ENCODE measurements at regions not wholly inside any gene's neighbourhood (a gene's known extent, or its start where the extent isn't known, plus 50 kb on each side); places are given as distances from the start of the nearest gene placed in this dataset.
A peak's percentile ranks its signal among the peaks of the same experiment; 100 is the strongest.

- no peak for DNase-seq
These were observed 247.5 kb downstream of the MBNL1 start for GRCh38 chr3:152516216-152516615.

DNA sequence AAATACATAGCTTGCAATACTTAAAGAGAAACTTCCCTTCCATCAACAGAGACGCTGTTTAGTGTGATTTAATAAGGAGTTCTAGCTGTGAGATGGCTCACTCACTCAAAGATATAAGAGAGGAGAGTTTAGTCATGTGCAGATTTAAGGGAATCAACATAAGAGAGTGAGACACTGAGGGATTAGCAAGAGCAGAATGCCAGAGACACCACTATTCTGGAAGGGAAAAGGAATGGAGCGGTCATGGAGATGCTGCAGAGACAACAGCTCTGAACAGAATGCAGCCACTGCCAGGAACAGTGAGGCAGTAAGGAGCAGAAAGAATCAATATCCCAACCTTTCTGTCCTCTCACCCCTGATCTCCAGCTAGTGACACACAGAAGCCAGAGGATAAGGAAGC, 248.8 kb downstream of the MBNL1 start:
- DNase-seq = no peak

- DNase-seq = no peak
These were observed 249.6 kb downstream of the MBNL1 start for GRCh38 chr3:152518346-152518745.

DNA sequence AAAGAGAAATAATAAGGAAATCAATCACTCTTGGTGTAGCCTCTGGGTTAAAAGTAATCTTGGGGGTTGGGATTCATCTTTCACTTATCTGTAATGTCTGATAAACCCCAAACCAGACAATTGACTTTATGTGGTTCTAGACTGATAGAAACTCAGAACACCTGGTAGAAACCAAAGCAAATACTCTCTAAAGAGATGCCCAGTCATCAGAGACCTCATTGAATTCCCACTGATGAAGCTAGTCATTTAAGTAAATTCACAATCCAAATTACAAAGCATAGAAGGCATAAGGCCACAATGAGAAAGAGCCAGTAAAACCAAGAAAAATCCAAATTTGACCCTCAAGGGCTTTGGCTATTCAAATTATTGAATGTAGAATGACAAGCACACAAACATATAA, 250.6 kb downstream of the MBNL1 start:
- no peak for DNase-seq

GRCh38 chr3:152522036-152522435, 253.3 kb downstream of the MBNL1 start:
- DNase-seq = no peak

DNA sequence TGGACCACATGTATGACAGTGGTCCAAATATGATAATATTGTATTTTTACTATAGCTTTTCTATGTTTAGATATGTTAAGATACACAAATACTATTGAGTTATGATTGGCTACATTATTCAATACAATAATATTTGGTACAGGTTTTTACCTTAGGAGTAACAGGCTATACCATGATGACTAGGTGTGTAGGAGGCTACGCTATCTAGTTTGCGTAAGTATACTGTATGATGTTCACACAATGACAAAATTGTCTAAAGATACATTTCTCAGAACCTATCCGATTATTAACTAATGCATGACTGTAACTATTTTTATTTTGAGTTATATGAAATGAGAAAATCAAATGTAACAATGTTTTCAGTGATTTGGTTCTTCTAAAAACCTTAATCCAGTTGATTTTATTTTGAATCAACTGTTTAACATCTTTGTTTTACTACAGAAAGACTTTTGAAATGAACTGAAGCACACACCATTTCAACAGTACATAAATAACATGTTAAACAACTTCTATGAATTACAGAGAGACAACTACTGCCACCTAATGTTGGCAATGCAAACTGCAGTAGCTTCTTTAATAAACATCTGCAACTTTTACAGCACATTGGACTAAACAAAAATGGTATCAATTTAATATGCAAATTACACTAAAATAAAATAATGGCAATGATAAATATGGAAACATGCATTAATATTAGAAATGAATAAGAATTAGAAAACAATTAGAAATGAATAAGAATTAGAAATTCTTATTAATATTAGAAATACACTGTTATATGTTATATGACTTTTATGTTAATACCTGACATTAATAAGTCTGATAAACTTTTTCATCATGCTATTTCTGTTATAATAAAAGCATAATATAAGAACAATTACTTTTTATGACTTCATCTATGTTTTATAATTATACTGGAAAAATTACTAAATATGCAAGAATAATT, 255.7 kb downstream of the MBNL1 start:
- no peak for DNase-seq

DNA sequence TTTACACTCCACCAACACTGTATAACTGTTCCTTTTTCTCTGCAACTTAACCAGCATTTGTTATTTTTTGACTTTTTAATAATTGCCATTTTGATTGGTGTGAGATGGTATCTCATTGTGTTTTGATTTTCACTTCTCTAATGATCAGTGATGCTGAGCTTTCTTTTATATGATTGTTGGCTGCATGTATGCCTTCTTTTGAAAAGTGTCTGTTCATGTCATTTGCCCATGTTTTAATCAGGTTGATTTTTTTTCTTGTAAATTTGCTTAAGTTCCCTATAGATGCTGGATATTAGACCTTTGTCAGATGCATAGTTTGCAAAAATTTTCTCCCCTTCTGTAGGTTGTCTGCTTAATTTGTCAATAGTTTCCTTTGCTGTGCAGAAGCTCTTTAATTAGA, 263.0 kb downstream of the MBNL1 start:
- DNase-seq = no peak

DNA sequence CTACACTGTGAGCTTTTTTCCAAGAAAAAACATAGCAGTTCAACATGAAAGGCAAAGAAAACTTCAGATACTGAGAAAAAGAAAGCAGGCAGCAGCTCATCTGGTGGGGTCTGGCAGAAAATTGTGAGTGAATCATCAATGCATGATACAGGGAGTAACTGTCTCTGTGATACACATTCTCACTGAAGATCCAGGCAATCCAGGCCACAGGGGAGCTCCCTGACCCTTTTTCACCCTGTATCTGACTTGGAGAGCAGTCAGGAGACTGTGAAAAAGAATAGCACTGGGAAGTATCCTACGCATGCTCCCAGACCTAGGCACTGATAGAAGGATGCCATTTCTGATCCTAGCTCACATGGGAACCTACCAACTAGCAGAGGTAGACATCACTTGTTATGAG, 269.8 kb downstream of the MBNL1 start:
- no peak for DNase-seq

GRCh38 chr3:152539191-152539764, 270.5 kb downstream of the MBNL1 start:
- DNase-seq = no peak

DNA sequence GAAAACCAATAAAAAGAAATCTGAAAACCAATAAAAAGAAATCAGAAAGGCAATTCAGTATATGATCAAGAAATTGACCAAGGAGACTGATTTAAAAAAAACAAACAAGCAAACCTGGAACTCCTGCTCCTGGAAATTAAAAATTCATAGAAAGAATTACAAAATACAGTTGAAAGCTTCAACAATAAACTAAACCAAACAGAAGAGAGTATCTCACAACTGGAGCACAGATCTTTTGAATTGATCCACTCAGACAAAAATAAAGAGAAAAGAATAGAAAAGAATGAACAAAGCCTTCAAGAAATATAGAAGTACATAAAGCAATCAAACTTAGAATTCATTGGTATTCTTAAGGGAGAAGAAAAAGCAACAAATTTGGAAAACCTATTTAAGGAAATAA, 271.4 kb downstream of the MBNL1 start:
- no peak for DNase-seq

DNA sequence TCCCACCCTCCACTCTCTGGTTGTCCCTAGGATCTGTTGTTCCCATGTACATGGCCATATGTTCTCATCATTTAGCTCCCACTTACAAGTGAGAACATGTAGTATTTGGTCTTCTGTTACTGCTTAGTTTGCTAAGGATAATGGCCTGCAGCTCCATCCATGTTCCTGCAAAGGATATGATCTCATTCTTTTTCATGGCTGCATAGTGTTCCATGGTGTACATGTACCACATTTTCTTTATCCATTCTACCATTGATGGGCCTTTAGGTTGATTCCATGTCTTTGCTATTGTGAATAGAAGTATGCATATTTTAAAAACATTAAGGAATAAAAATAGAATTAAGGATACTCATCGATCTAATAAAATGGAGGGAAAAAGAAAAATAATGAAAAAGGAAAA, 278.4 kb downstream of the MBNL1 start:
- no peak for DNase-seq

DNA sequence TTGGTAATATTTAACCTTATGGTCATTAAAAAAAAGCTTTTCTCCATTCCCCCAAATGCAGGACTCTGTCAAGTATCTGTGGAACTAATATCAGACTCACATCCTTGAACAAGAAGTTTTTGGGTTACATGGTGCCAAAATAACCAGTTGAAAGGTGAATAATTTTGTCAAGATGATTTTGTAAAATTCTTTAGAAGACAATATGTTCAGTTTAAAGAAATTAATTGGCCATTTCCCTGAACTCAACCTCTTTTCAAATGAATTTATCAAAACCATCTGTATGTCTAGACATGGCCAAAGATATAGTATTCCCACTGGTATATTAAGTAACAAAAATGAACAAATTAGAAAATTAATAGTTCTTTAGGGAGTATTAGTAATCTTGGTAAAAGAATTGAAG, 280.5 kb downstream of the MBNL1 start:
- no peak for DNase-seq

DNA sequence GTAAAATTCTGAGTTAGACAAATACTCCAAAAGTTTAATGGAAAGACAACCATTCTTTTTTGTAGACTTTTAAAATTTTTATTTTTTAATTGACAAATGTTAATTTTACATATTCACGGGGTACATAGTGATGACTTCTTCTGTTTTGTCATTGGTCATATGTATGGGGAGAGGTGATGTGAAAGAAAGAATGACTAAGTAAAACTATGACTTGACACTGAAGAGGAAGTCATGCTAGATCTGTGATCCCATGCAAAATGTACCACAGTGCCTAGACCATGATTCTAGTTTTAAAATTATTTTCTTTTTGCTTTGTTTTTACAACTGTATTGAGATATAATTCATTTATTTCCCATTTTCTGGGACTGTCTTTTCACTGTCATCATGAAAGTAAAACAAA, 281.6 kb downstream of the MBNL1 start:
- DNase-seq = no peak

DNA sequence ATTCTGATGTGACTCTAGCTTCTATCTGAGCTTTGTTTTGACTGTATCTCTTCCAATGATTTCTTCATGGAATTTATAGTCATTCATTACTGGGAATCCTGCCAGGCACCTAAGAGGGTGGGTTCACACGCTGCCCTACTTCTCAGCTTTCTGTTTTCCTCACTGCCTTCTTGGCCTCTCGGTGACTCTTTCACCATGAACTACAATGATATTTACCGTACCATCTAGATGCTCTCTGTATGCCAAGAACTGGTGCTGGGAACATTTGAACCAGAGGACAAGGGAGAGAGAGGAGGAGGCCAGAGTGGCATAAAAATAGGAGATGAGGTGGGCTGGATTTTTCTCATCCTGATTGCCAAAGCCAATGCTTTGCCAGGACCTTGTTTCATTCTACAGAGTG, 280.0 kb upstream of the P2RY1 start:
- no peak for DNase-seq

DNA sequence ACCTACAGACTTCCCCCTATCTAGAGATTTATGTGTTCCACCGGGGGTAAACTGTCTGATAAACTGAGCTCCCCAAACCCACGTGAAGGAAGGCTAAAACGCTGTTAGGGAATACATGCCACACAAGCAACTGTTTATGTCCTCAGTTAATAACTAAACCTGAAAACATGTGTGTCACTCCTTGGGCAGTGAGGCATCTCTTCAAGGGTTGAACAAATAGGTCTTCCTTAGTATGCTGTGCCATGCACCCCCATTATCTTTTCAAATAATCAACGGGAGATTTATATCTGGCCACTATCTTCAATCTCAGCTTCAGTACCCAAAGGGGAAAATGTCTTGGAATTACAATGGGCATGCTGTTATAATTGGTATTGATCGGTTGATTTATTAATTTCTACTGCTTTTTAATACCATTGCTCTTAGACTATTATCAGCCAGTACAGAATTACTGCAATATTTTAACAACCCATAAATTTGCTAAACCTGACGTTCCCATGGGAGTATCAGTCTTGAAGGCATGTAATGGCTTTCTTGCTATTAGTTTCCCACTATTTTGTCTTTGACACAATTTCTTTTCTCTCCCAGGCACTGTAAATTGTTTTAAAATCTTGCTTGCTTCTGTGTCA, 279.2 kb upstream of the P2RY1 start:
- DNase-seq = no peak

DNA sequence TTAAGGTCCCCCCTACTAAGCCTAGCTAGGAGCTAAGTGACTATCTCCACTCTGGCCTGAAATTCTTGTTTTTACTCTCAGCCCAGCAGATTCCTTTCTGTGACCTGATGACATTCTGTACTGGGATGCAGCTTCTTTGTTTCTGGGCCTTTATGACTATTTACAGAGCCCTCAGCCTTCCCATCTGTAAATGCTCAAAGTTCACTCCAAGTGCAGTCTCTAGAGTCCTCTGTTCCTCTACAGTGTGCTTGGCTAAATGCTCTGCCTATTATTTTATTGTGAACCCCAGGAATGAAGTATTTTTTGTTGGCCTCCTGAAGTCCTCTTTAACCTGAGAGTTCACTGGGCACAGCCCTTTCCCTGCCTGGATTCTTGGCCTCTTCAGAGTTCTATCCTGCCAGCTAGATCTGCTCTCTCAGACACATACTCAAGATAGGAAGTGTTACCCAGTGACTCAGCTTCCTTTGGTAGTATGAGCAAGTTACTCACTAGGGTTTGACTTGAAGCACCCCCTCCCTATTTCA, 278.1 kb upstream of the P2RY1 start:
- DNase-seq = no peak

DNA sequence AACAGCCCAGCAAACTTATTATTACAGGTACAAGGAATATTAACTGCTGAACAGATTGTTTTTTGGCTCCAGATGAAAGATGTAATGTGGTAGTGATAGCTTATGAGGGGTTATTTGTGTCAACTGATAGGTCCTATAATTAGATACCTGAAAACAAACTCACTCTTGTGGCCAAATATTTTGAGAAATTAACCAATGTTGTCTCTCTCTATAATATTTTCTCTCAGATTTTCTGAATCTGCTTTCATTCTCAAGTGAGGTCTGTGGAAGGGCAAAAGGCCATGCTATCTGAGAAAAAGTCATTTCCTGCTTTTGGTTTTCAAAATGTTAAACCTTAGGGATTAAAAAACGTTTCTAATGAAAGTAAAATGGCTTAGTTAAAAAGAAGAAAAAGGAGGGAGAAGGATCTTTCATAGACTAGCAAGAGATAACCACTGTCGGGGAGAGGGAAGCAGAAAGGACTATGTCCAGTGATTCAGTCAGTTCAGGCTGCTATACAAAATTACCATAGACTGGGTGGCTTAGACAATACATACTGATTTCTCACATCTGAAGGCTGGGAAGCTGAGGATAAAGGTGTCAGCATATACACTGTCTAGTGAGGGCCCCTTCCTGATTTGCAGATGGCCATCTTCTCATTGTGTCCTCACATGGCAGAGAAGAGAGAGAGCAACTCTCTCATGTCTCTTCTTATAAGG, 277.5 kb upstream of the P2RY1 start:
- DNase-seq = no peak

GRCh38 chr3:152558386-152558785, 276.5 kb upstream of the P2RY1 start:
- no peak for DNase-seq

GRCh38 chr3:152559246-152559645, 275.7 kb upstream of the P2RY1 start:
- DNase-seq = no peak

DNA sequence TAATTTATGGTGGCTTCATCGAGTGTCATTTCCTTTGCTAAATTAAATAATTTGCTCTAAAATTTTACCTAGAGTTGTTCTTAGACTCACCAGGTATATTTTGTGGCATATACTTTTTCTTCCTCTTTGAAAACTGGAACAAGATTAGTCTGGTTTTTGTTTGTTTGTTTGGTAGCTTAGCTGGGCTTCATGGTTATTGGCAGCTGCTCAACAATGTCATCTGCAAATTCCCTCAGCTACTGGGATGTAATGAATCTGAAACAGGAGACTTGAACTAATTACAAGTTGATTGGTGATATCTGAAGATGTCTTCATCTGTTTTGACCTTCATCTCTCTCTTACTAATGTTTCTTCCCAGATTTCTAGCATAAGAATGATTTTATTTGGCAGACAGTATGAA, 270.5 kb upstream of the P2RY1 start:
- DNase-seq = no peak

- DNase-seq = peak; percentile 3
These were observed 260.4 kb upstream of the P2RY1 start for GRCh38 chr3:152574461-152575079.

DNA sequence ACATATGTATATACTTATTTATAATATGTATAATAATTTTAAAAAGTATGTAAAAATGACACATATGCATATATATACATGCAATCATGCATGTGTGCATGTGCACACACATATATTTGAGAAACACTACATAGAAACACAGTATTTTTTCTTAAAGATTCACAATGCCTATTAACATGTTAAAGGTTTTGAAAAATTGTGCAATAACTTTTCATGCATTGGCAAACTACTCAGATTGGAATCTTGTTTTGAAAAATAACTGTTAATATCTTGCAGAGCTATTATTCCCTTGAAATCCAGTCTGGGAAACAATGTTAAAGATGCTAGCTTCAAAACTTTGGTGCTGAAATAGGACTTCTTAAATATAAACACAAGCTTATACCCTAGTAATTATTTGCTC, 256.2 kb upstream of the P2RY1 start:
- DNase-seq = no peak

DNA sequence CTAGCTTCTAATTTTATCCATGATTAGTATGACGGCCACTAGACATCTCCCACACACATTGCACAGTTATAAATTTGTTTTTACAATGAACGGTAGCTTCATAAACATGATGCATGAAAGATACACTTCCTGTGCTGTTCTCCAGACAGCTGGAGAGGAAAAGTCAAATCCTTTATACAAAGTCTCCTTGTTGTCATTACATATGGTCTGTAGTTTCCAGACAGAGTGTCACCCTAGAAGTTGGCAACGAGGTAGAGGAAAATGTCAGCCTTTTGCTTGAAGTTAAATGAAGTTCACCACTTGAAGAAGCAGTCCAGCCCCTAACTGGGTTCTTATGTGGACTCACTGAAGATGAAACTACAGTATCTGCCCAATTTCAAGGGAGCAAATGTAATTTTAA, 253.0 kb upstream of the P2RY1 start:
- DNase-seq = no peak

Data from NCI-H510A (cell line).